ENCODE measurements at regions not wholly inside any gene's neighbourhood (a gene's known extent, or its start where the extent isn't known, plus 50 kb on each side); places are given as distances from the start of the nearest gene placed in this dataset.

- H3K36me3 ChIP-seq (ENCODE audit: control insufficient read depth in 2 of 2, extremely low read depth in 1 of 2, insufficient read depth in 2 of 2, low read length in 2 of 2), result no peaks in the 10 kb centered on the region
- no peak overlapping the region for H3K4me2 ChIP-seq (ENCODE audit: insufficient read depth, low read length)
- no peak overlapping the region for H3K27ac ChIP-seq (ENCODE audit: insufficient read depth, low read depth, low read length)
- DNase-seq (ENCODE audit: low read depth, low spot score), result no peak
- dilution Hi-C loops (cut with MboI; ENCODE audit: extremely low pct_ligation_motif_present, low sequenced_read_pairs), result no loop called here
- FAIRE-seq, result no peak
- no peak overlapping the region for H3K9ac ChIP-seq (replicated peaks; ENCODE audit: extremely low read depth, insufficient read depth, low read length)
- intact Hi-C loops (cut with micrococcal nuclease), result no loop called here
- no peaks in the 10 kb centered on the region for H3K79me2 ChIP-seq (ENCODE audit: control insufficient read depth, insufficient read depth, low read length)
- no peak overlapping the region for H2AFZ ChIP-seq (ENCODE audit: low read depth, low read length)
- no peak overlapping the region for H3K4me3 ChIP-seq (replicated peaks in 1 of 3; ENCODE audit: insufficient read depth in 1 of 3, low read depth in 1 of 3, low read length in 3 of 3)
- no peaks in the 10 kb centered on the region for H4K20me1 ChIP-seq (replicated peaks; ENCODE audit: control insufficient read depth, extremely low read depth, insufficient read depth, low read length)
- no peaks in the 10 kb centered on the region for H3K9me1 ChIP-seq (replicated peaks; ENCODE audit: control insufficient read depth, extremely low read depth, insufficient read depth, low read length)
- H3K9me3 ChIP-seq (replicated peaks; ENCODE audit: control insufficient read depth, insufficient read depth, low read length), result no peaks in the 10 kb centered on the region
- TF ChIP-seq, protein P1, sequence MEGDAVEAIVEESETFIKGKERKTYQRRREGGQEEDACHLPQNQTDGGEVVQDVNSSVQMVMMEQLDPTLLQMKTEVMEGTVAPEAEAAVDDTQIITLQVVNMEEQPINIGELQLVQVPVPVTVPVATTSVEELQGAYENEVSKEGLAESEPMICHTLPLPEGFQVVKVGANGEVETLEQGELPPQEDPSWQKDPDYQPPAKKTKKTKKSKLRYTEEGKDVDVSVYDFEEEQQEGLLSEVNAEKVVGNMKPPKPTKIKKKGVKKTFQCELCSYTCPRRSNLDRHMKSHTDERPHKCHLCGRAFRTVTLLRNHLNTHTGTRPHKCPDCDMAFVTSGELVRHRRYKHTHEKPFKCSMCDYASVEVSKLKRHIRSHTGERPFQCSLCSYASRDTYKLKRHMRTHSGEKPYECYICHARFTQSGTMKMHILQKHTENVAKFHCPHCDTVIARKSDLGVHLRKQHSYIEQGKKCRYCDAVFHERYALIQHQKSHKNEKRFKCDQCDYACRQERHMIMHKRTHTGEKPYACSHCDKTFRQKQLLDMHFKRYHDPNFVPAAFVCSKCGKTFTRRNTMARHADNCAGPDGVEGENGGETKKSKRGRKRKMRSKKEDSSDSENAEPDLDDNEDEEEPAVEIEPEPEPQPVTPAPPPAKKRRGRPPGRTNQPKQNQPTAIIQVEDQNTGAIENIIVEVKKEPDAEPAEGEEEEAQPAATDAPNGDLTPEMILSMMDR (IDR thresholded peaks at IDR 0.05; ENCODE audit: extremely low read depth in 1 of 2, insufficient read depth in 1 of 2, low read depth in 1 of 2, low read length in 2 of 2), result no peak
- TF ChIP-seq EZH2 (IDR thresholded peaks at IDR 0.05; ENCODE audit: borderline replicate concordance, low read depth, low read length, severe bottlenecking) (no peak), JUN (IDR thresholded peaks at IDR 0.05; ENCODE audit: borderline replicate concordance, insufficient read depth, insufficient read length, low read depth) (no peak), POLR2AphosphoS5 (IDR thresholded peaks at IDR 0.05; ENCODE audit: insufficient read depth, low read depth, low read length) (no peak), GATA2 (IDR thresholded peaks at IDR 0.05; ENCODE audit: insufficient read depth, insufficient read length, low read depth, low read length) (no peak), POLR2A (IDR thresholded peaks at IDR 0.05; ENCODE audit: low read depth, low read length) (no peak), FOS (IDR thresholded peaks at IDR 0.05; ENCODE audit: borderline replicate concordance, insufficient read depth, low read length) (no peak), MYC (IDR thresholded peaks at IDR 0.05; ENCODE audit: low read depth, low read length) (no peak), MAX (IDR thresholded peaks at IDR 0.05; ENCODE audit: insufficient read depth, insufficient read length) (no peak)
- H3K4me1 ChIP-seq (ENCODE audit: control insufficient read depth, extremely low read depth, insufficient read depth, low read length), result no peaks in the 10 kb centered on the region
- no peaks in the 10 kb centered on the region for H3K27me3 ChIP-seq (ENCODE audit: control insufficient read depth in 2 of 2, insufficient read depth in 2 of 2, low read length in 2 of 2)
- ChIA-PET CTCF (no interaction called here), POLR2A (no interaction called here)
- BruUV-seq (replicated peaks), result no TSS peak
These were observed 105.9 kb upstream of the VASH1 start for GRCh38 chr14:76655331-76655730.
